Body of pancreas (tissue), 4 donors: ENCODE measurements at regions not wholly inside any gene's neighbourhood (a gene's known extent, or its start where the extent isn't known, plus 50 kb on each side); places are given as distances from the start of the nearest gene placed in this dataset.
A peak's percentile ranks its signal among the peaks of the same experiment; 100 is the strongest.
"Not testable (repeated sequence)": the region's sequence is repeated elsewhere in the genome, so short reads cannot be mapped to it uniquely, and the experiment has no call there.

Source experiments
- ATAC-seq: fragments of 150-250 bp; one replicate; pipeline ENCODE4 v1.9.1; 2016
- DNase-seq, 4 donors: peaks; one replicate each; pipeline ENCODE4 v3.0.0-alpha.2; 2019
- H3K27ac ChIP-seq, 4 donors: fragments of 200-600 bp; sonication (generic); 1 replicate in 3 of 4; 2 replicates in 1 of 4; pipeline versions ENCODE4 v1.5.1 to v1.6.1; 2016 to 2019; ENCODE audit warnings: mild to moderate bottlenecking in 1 of 4, mixed read lengths in 1 of 4, moderate library complexity in 1 of 4
- H3K27me3 ChIP-seq, 2 donors: fragments of 200-600 bp; sonication (generic); one replicate each; pipeline ENCODE4 v1.6.0; 2016; ENCODE audit warnings: mild to moderate bottlenecking in 1 of 2
- H3K36me3 ChIP-seq, 2 donors: fragments of 200-600 bp; sonication (generic); replicated peaks in 1 of 2; 2 replicates each; pipeline ENCODE4 v1.5.1; 2016; ENCODE audit warnings: low read depth in 2 of 2; ENCODE audit not compliant: insufficient read depth in 1 of 2
- H3K4me1 ChIP-seq: fragments of 200-600 bp; sonication (generic); one replicate; pipeline ENCODE4 v1.6.0; 2016
- H3K4me3 ChIP-seq, 2 donors: fragments of 200-600 bp; sonication (generic); 1 replicate in 1 of 2; 2 replicates in 1 of 2; pipeline ENCODE4 v1.5.1; 2016 to 2019
- H3K9me3 ChIP-seq, 3 donors: fragments of 200-600 bp; sonication (generic); 1 replicate in 2 of 3; 2 replicates in 1 of 3; pipeline ENCODE4 v1.5.1; 2016
- POLR2A ChIP-seq, 3 donors: fragments of 450-650 bp; IDR thresholded peaks; one replicate each; pipeline ENCODE4 v1.6.1; 2016; ENCODE audit warnings: antibody characterized with exemption in 3 of 3, mild to moderate bottlenecking in 2 of 3
- WGBS, 2 donors: methylation state at CpG; one replicate each; pipeline ENCODE4 v1.1.5; 2017; 5-methylcytosine and 5-hydroxymethylcytosine counted together
- intact Hi-C: fragments of 100-400 bp; cut with DNase I; formaldehyde crosslinking; loops from one replicate; pipeline ENCODE4 v1.15.1; 2023
- TF ChIP-seq, protein P1 (sequence below), 7 experiments: fragments of 450-650 bp in 4 of 7; fragments of 200-600 bp in 3 of 7; sonication (generic) in 3 of 7; IDR thresholded peaks; one replicate each; pipeline ENCODE4 v1.5.1; 2016 to 2019; ENCODE audit warnings: antibody characterized with exemption in 7 of 7

DNA sequence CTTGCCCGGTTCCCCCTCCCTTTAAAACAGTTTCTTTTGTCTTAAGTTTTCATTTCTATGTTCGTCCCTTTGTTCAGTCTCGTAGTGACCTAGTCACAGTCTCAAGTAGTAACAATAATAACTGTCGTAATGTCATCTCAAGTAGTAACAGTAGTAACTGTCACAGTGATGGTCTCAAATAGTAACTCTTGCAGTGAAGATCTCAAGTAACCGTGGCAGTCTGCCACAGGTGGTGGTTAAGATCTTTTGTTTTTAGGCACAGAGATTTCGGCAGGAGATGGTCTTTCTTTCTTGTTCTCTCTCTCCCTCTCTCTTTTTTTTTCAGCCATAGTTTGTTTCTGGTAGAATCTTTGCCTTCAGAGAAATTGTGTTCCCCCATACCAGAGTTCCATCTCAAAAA, 656.0 kb upstream of the SGO1 start:
- ATAC-seq: no peak
- no peak overlapping the region for H3K27ac ChIP-seq
- H3K9me3 ChIP-seq: no peaks in the 10 kb centered on the region
- no peaks in the 10 kb centered on the region for H3K27me3 ChIP-seq
- intact Hi-C loops: no loop called here
- TF ChIP-seq, protein P1, sequence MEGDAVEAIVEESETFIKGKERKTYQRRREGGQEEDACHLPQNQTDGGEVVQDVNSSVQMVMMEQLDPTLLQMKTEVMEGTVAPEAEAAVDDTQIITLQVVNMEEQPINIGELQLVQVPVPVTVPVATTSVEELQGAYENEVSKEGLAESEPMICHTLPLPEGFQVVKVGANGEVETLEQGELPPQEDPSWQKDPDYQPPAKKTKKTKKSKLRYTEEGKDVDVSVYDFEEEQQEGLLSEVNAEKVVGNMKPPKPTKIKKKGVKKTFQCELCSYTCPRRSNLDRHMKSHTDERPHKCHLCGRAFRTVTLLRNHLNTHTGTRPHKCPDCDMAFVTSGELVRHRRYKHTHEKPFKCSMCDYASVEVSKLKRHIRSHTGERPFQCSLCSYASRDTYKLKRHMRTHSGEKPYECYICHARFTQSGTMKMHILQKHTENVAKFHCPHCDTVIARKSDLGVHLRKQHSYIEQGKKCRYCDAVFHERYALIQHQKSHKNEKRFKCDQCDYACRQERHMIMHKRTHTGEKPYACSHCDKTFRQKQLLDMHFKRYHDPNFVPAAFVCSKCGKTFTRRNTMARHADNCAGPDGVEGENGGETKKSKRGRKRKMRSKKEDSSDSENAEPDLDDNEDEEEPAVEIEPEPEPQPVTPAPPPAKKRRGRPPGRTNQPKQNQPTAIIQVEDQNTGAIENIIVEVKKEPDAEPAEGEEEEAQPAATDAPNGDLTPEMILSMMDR (IDR thresholded peaks at IDR 0.05): no peak
- TF ChIP-seq POLR2A (IDR thresholded peaks at IDR 0.05): no peak
- H3K4me1 ChIP-seq: no peaks in the 10 kb centered on the region
- WGBS, 2 donors: 87 to 89% methylated on average over 6 of the region's 6 CpGs
- no peaks in the 10 kb centered on the region for H3K36me3 ChIP-seq
- DNase-seq: no peak
- no peak overlapping the region for H3K4me3 ChIP-seq

GRCh38 chr3:20837676-20838302, 651.8 kb upstream of the SGO1 start:
- Histone ChIP-seq H3K4me3 (no peak overlapping the region), H3K4me1 (no peaks in the 10 kb centered on the region), H3K27me3 (no peaks in the 10 kb centered on the region), H3K9me3 (no peaks in the 10 kb centered on the region), H3K36me3 (no peaks in the 10 kb centered on the region), H3K27ac (no peak overlapping the region)
- TF ChIP-seq, protein P1 (IDR thresholded peaks at IDR 0.05): no peak
- intact Hi-C loops: no loop called here
- 18 to 34% methylated on average over 3 of the region's 3 CpGs for WGBS, 2 donors
- no peak for ATAC-seq
- DNase-seq: peak in 2 of 4 donors; percentile 15 to 19

DNA sequence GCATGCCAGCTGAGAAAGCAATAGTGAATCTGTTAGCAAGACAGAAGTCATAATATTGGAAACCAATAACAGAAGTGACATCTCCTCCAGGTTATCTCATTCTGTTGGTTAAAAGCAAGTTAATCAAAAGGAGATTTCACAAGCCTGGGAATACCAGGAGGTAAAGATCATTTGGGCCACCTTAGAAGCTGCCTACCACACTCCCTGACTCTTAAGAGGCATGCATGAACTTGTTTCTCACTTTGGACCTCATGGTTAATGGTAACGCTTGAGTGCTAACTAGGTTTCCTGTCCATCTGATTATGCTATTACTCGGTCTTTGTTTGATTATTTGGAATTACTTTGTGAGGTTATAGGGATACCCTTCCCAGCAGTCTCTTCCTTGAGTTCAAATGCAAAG, 650.8 kb upstream of the SGO1 start:
- WGBS, 2 donors: 85 to 93% methylated on average over 2 of the region's 2 CpGs
- Histone ChIP-seq H3K36me3 (no peaks in the 10 kb centered on the region), H3K4me3 (no peak overlapping the region), H3K27me3 (no peaks in the 10 kb centered on the region), H3K9me3 (no peaks in the 10 kb centered on the region), H3K27ac (no peak overlapping the region), H3K4me1 (no peaks in the 10 kb centered on the region)
- DNase-seq (no peak), ATAC-seq (no peak)
- TF ChIP-seq POLR2A (IDR thresholded peaks at IDR 0.05): no peak
- TF ChIP-seq, protein P1 (IDR thresholded peaks at IDR 0.05): no peak
- intact Hi-C loops: no loop called here

DNA sequence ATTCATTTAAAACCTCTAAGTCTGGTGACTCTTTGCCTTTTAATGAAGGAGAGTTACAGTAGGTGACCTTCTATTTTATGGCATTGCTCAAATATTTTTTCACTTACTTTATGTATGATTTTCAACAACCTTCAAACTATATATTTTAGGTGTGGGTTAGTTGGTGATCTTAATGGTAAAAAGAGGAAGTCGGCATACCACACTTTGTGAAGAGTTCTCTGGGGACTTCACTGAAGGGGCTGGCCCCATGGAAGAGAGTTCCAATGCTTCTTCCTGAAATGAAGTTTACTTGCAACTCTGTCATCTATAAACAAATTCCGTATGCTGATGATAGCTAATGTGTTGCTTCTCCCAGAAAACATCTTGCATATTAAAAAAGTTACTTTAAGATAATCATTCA, 647.0 kb upstream of the SGO1 start:
- 90% methylated on average over 2 of the region's 2 CpGs for whole genome bisulfite sequencing, 2 donors
- TF ChIP-seq, protein P1 (IDR thresholded peaks at IDR 0.05): no peak
- no peak for TF ChIP-seq POLR2A (IDR thresholded peaks at IDR 0.05)
- no peaks in the 10 kb centered on the region for H3K27me3 ChIP-seq
- H3K4me1 ChIP-seq: no peaks in the 10 kb centered on the region
- H3K9me3 ChIP-seq: no peaks in the 10 kb centered on the region
- intact Hi-C loops: no loop called here
- ATAC-seq (no peak), DNase-seq (no peak)
- no peaks in the 10 kb centered on the region for H3K36me3 ChIP-seq
- no peak overlapping the region for H3K27ac ChIP-seq
- no peak overlapping the region for H3K4me3 ChIP-seq

GRCh38 chr3:20822251-20822650, 636.2 kb upstream of the SGO1 start:
- no peak for ATAC-seq
- Histone ChIP-seq H3K9me3 (no peaks in the 10 kb centered on the region), H3K4me1 (no peaks in the 10 kb centered on the region), H3K36me3 (no peaks in the 10 kb centered on the region), H3K27ac (no peak overlapping the region), H3K27me3 (no peaks in the 10 kb centered on the region), H3K4me3 (no peak overlapping the region)
- DNase-seq: no peak
- TF ChIP-seq, protein P1 (IDR thresholded peaks at IDR 0.05): no peak
- no peak for TF ChIP-seq POLR2A (IDR thresholded peaks at IDR 0.05)
- intact Hi-C loops: no loop called here

DNA sequence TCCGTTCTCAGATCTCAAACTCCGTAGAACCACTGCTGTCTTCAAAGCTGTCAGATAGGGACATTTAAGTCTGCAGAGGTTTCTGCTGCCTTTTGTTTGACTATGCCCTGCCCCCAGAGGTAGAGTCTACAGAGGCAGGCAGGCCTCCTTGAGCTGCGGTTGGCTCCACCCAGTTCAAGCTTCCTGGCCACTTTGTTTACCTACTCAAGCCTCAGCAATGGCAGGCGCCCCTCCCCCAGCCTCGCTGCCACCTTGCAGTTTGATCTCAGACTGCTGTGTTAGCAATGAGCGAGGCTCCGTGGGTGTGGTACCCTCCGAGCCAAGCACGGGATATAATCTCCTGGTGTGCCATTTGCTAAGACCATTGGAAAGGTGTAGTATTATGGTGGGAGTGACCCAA, 634.9 kb upstream of the SGO1 start:
- H3K27ac ChIP-seq, H3K4me3 ChIP-seq, H3K9me3 ChIP-seq, H3K36me3 ChIP-seq, intact Hi-C loops, H3K27me3 ChIP-seq, DNase-seq, H3K4me1 ChIP-seq, ATAC-seq: not testable (repeated sequence)
- WGBS, 2 donors: 88% methylated on average over 6 to 9 of the region's 9 CpGs
